GM21423 (cell line): ENCODE measurements at regions not wholly inside any gene's neighbourhood (a gene's known extent, or its start where the extent isn't known, plus 50 kb on each side); places are given as distances from the start of the nearest gene placed in this dataset.

Experiments
- ATAC-seq: cut with Tn5 transposase; IDR thresholded peaks from one replicate; pipeline ENCODE4 v1.9.1; 2021; ENCODE audit warnings: mild to moderate bottlenecking, moderate library complexity; ENCODE audit not compliant: unreplicated experiment

DNA sequence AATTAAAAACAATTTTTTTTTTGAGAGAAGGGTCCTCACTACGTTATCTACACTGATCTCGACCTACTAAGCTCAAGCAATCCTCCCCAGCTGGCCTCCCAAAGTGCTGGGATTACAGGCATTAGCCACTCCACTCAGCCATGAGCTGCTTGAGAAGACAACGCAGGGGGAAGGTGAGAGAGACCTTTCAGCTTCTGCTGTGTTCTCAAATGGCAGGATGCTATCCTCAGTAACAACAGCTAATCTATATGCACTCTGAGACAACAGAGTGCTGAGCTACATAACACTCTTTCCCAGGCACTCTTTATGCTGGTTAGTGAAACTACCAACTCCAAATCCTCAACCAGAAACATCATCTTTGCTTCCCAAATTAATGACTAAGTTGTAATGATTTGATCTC is 526.1 kb downstream of the CCER1 start:
- no peak for ATAC-seq

DNA sequence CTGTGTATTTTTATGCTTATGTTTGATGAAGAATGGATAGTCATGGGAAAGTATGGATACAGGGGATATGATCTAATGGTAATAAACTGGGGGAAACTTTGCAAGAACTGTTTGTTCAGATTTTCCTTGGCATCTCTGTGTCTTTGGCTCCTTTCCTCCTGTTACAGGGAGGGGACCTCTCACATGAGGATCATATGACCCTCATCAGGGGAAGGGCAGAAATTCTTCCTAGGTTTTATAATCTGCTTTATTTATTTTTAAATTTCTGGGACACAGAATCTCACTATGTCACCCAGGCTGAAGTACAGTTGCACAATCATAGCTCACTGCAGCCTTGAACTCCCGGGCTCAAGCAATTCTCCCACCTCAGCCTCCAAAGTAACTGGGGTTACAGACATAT is 526.5 kb downstream of the CCER1 start:
- no peak for ATAC-seq

DNA sequence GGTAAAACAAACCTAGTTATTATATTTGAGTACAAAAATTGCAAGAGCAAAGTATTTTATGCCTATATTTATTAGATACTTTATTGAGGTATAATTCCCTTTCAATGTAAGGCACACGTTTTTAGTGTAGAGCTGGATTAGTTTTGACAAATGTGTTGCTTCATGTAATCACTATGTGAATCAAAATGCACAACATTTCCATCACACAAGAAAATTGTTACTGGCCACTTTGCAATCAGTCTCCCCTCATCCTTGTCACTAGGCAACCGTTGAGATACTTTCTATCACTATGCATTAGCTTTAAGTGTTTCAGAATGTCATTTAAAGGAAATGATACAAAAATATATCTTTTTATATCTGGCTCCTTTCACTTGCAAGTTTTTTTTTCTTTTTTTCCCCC is 531.0 kb downstream of the CCER1 start:
- no peak for ATAC-seq

DNA sequence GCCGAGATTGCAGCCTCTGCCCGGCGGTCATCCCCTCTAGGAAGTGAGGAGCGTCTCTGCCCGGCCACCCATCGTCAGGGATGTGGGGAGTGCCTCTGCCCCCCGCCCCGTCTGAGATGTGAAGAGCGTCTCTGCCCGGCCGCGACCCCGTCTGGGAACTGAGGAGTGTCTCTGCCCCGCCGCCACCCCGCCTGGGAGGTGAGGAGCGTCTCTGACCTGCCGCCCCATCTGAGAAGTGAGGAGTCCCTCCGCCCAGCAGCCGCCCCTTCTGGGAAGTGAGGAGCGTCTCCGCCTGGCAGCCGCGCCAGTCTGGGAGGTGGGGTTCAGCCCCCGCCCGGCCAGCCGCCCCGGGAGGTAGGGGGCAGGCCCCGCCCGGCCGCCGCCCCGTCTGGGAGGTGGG is 544.0 kb downstream of the CCER1 start:
- ATAC-seq, result no peak

DNA sequence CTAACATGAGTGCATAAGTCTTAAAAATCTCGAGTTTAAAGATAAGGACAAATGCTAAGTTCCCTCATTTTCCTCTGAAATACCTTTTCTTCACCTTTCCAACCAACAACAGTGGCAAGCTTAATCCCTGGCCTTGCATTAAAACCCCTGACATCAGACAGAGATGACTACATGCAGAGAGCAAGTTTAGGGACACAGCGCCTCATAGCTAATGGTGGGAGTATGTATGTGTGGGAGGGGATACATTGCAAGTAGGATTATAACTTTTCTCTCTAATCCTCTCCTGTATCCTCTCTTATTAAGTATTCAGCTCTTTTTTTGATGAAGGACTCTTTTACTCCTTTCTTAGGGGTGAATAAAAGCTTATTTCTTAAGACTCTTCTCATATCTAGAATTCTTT is 547.1 kb downstream of the CCER1 start:
- ATAC-seq, result no peak

DNA sequence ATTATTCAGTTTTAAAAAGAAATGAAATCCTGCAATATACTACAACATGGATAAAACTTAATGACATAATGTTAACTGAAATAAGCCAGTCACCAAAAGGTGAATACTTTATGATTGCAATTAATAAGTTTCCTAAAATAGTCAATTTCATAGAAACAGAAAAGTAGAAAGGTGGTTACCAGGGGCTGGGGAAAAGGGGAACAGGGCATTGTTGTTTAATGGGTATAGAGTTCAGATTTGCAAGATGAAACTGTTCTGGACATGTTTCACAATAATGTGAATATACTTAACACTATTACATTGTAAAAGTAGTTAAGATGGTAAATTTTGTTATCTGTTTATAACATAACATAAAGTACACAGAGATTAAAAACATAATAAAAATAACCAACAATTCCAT is 550.9 kb downstream of the CCER1 start:
- peak; percentile 76 for ATAC-seq

DNA sequence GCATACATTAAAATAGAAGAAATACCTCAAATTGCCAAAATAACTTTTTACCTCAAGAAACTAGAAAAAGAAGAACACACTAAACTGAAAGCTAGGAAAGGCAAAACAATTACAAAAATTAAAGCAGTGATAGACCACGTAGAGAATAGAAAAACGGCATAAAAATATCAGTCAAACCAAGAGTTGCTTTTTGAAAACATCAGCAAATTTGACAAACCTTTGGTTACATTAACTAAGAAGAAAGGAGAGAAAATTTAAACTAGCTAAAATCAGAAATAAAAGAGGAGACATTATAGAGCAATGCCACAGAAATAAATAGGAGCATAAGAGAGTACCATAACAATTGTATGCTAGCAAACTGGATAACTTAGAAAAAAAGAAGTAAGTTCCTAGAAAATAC is 553.8 kb downstream of the CCER1 start:
- no peak for ATAC-seq

DNA sequence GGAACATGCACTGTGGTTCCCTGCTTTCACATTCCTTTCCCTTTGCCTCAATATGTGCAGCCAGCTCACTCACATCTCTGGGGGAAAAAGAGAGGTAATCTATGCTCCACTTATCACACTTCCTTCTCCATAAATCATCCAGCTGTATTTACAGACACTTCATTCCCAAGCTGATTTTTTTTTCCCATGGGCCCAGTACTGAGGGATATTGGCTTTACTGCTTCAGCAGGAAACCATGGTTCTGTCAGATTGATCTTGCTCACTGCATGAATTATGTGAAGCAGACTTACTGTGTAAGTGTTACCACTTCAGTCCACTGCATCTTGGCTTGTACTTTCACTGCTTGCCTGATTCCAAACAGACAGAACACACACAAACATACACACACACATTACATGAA is 555.6 kb downstream of the CCER1 start:
- ATAC-seq, result no peak

DNA sequence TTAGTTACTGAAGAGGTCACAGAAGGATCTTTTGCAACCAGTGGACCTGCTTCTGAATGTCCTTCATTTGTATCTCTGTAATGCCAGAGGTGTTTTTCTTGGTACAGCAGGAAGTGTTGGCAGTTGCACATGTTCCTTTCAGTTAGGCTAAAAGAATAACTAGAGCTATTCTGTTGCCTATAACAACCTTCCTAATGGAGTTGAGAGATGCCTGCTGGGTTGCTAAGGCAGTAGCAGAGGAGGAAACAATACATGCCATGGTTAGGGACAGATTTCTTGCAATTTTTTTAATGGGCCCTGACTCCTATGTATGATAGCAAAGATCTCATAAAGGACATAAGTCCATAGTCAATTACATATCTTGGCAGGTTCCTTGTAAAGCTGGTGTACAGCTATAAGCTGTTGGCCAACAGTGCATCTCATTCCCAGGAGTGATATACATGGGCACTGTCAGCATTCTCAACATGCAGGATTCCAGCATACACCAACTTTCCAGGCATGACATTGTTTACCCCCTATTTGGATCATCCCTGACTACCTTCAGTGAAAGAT is 556.6 kb downstream of the CCER1 start:
- no peak for ATAC-seq

DNA sequence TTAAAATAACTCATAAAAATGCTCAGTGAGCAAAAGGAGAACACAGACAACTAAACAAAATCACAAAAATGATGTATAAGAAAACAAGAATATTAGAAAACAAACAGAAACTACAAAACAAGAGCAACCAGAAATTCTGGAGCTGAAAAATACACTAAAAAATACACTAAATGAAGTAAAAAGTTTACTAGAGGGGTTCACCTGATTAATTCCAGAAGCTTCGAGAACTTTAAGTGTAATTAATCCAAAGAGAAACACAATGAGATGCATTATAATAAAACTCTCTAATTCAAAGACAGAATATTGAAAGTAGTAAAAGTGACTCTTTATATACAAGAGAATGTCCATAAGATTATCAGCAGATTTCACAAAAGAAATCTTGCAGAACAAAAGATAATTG is 558.4 kb downstream of the CCER1 start:
- no peak for ATAC-seq

DNA sequence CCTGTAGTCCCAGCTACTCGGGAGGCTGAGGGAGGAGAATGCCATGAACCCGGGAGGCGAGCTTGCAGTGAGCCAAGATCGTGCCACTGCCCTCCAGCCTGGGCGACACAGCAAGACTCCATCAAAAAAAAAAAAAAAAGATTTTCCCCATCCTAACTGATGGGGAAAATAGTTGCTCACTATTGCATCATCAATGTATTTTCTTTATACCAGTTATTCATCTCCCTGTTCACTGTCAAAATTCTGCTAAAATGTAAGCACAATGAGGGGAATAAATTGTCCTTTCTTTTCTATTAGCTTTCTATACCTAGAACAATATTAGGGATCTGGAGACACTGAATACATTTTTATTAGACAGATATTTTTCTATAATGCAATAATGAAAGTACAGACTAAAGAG is 561.3 kb downstream of the CCER1 start:
- no peak for ATAC-seq

DNA sequence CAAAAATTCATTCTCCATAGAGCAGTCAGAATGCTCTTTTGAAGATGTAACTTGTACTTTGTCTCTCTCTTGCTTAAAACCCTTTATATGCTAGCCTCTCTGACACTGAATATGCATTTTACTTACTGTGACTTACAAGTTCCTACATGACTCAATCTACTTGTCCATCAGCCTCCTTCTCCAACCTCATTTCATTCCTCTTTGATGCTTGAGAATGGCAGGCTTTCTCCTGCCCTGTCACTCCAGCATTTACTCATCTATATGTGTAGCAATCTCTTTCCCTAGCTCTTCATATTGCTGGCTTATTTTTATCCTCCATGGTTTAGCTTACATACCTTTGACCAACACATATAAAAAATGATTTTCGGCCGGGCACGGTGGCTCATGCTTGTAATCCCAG is 561.9 kb downstream of the CCER1 start:
- ATAC-seq, result no peak

DNA sequence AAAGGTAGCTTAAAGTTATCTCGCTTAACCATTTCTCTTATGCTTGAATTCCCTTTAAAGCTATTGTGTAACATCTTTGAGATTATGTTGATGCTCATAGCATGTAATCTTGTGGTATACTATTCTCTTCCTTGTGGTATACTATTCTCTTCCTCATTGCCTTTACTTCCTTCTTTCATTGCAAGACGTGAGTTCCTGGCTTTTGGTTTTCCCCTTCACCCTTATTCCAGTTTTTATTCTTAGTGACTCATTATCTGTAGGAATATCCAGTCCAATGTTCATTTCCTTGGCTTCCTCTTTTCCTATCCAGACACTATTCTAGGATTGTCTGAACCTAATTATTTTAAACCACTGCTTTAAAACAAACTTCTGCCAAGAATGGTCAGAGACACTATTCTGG is 564.0 kb downstream of the CCER1 start:
- ATAC-seq, result no peak

DNA sequence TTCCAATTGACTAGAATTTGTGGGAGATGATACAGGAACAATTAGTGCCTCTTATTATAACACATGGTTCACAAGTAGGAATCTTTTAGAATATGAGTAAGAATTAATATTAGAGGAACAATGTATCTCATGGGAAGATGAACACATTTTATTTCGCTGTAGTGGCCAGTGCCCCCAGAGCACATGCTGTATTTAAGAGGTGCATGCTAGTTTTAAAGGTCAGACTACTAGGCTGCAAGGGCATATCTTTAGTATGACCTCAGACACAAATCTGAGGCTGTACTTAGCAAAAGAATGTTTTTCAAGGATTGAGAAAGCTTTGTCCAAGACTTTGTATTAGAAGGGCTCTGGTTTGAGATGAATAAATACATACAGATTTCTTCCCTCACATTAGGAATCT is 586.9 kb downstream of the CCER1 start:
- ATAC-seq, result no peak

DNA sequence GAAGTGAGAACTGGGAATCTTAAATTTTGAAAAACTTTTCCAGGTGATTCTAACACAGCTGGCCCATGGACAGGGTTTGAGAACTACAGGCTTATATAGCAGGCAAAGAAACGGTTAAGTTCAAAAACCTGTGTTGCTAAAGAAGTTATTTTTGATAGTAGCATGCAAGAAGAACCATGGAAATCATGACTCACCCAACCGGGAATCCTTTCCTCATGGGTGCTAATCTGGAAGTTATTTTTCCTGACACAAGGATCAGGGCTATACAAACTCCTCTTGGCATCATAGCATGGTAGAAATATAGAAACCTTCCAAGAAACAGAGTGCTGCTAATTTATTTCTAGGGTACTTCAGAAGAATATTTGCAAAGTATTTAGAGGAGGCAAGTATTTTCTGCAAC is 588.7 kb downstream of the CCER1 start:
- ATAC-seq, result no peak

DNA sequence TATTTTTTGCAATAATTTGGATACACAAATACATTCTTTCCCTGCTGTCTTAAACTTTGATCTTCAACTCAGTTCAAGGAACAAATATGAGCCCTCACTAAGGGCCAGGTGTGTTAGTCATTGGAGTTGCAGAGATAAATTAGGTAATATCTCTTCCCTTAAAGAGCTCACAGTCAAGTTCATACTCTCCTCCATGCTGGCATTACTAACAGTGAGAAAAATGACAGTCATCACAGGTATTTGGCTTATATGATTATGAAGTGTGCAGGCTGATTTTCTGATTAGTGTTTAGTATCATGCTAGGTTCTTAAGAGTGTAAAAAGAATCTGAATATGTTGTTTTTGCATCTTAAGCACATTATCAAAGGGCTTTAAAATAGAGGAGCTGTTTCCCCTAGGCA is 594.7 kb downstream of the CCER1 start:
- no peak for ATAC-seq

DNA sequence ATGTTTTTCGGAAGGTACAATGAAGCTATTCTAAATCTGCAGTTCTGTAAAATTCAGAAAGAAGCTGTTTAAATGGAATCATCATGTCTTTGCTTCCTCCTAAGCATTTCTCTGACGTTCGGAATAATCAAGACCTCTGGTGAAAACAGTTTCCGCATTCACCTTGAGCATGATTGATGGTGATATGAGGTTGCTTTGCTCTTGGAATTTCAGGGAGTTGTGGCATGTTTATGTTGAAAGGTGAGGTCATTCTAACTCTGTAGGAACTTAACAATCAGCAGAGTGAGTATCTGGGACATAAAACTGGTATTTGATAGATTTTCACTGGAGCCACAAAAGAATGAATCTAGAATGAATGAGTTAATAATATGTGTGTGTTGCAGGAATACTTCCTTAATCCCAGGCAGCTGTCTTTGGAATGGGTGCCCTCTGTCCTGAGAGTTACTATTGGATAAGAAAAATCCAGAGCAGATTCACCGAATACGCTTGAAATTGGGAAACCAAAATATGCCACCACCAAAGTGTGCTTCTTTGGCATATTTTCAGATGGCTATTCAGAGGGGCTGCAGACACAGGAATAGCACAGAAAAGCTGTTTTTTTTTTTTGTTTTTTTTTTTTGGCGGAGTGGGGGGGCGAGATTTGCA is 599.1 kb downstream of the CCER1 start:
- ATAC-seq, result no peak

DNA sequence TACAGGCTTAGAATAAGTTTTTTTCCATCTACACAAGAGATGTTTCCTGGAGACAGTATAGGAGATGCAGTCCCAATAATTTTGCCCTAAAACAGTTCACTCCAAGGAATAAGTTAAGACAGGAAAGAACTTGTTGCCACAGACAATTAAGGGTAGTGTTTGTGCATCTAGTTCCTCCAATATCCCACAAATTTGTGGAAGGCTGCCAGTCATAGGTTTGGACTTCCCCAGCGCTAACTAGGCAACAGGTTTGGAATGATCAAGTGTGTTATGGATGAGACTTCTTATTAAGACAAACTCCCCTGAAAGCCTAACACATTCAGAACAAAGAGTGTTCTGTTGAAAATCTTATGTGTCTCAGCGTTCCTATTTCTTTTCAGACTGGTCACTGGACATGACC is 611.0 kb downstream of the CCER1 start:
- ATAC-seq, result no peak

DNA sequence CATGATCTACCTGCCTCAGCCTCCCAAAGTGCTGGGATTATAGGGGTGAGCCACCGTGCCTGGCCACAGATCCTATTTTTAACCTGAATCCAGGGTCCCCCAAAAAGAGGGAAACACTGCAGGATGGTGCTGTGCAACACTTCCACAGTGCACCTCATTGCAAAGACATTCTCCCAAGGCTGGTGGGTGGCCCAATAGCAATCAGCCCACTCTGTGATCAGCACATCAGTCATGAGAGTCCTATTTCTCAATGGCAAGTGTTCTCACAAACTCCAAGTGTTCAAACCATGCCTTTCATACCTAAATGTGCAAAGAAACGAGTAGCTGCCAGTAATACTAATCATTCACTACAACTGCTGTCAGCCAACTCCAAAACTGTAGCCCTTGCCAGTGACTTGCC is 612.9 kb downstream of the CCER1 start:
- ATAC-seq, result no peak

DNA sequence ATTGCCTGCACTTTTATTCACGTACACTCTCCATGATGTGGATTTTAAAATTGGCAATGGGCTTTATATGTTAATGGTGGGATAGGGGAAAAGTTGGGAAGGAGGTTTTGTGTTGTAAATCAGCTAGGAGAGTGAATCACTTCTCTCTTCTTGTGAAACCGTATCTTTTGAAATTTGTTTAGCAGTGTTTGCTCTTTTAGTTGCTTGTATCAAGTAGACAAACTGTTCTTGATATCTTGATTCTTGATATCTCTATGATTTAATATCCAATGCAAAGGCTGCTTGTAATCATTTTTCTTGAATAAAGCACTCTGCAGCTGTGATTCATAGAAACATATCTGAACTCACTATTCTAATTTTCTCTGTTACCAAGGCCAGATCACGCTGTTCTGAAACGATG is 615.1 kb downstream of the CCER1 start:
- ATAC-seq, result no peak

DNA sequence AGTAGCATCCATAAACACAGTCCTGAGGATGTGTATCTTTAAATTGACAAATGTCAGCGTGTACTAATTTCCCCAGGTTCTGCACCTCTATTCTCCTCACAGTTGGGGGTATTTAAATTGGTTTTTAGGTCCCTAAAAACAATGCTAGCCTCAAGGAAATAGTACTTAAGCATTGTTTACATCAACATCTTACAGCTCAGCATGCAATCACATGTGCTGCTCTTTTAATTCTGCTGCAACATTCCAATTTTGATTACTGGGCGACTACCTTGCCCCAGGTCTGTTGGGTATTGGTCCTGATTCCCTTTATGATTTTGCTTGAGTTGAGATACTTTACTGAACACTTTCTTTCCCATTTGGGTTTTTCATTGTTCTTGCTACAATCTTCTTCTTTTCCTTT is 616.6 kb downstream of the CCER1 start:
- ATAC-seq, result no peak

DNA sequence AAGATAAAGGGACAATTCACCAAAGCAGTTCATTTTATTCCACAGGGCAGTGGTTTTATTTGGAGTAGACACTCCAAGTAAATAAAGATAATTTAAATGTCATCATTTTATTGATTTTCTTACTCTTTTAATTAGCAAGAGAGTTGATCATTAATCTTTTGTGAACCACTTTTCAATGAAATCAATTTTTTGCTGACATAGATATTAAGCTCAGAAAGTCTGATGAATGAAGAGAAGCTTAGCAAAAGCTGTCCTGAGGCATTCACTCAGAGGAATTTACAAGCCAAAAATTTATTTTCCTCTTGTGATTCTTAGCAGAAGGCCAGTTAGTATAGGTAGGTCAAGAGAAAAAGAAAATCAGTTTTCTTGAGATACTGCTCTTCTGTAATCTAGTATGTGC is 618.0 kb downstream of the CCER1 start:
- no peak for ATAC-seq

DNA sequence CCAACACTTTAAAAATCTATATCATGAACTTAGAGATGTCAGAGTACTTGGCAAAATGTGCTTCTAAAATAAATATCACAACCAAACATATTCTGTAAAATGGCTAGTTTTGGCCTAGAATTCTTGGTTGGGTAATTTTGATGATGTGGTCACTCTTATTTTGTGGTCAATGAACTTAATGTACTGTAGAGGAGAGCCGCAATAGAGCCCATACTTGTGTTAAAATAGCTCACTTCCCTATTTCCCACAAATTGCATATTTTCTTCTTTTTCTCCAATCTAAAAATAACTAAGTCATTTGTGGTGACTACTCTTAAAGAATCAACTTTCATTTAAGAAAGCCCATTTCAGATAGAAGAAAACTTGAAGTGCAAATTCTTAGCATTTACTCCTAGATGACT is 619.4 kb downstream of the CCER1 start:
- no peak for ATAC-seq
